ENCODE measurements at regions not wholly inside any gene's neighbourhood (a gene's known extent, or its start where the extent isn't known, plus 50 kb on each side); places are given as distances from the start of the nearest gene placed in this dataset.
"Not testable (repeated sequence)": the region's sequence is repeated elsewhere in the genome, so short reads cannot be mapped to it uniquely, and the experiment has no call there.

DNA sequence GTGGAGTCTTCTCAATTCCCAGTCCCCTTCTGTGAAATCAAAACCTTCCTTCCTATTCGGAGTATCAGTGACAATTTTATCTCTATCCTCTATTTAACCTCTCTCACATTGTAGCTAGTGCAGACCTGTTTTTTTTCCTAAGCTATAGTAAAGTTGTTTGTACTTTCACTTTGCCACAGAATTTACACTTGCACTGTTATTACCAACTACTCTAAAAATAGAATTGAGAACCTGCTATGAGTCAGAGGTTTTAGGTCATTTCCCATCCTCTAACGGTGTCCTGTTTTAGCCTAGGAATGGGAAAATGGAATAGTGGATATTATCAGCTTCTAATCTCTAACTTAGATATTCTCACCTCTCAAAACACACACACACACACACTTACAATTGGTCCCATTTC, 862.7 kb downstream of the NCAM2 start:
- peak; percentile 3 for DNase-seq

DNA sequence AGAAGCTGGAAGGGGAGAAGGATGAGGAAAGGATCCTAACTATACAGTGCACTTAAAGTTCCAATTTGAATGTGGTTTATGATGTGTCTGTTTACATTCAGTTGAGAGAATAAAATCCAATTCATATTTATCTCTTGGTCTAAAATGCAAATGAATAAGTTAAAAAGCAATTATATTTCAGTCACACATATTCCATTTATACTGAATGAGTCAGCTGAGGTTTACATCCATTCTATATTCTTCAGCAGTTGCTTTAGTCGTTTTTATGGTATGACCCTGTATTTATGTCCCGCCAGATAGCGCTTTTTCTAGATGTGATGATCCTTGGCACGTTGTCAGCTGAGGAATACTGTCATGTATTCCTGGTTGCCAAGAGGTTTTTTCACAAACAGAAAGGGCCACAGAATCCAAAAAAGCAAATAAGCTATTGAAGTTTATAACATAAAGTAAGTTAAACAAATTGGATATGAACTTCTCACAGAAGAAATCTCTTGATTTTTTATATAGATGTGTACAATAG, 866.2 kb downstream of the NCAM2 start:
- no peak for DNase-seq

DNA sequence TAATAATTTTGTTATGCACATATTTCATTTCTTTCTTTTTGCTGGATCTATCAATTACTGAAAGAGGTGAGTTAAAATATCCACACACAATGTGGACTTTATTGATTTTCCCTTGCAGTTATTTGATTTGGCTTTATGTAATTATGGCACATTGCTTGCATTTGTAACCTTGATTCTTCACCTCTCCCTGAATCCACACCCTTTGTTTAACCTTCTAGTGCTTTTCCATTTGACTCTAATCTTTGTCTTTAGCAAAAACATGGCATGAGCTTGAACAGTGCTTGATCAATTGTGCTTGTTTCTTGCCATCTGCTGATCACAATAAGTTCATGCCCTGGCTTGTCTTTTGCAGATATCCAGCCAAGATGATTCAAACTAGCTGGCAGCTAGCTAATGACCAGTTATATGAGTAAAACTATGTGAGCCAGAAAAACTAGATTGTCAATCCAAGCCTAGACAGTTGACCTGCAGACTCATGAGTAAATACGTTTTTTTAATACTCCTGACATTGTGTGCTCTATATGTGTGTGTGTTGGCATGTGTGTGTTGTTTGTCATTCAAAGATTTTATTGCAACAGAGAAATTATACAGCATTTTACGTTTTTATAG, 899.2 kb downstream of the NCAM2 start:
- no peak for DNase-seq

DNA sequence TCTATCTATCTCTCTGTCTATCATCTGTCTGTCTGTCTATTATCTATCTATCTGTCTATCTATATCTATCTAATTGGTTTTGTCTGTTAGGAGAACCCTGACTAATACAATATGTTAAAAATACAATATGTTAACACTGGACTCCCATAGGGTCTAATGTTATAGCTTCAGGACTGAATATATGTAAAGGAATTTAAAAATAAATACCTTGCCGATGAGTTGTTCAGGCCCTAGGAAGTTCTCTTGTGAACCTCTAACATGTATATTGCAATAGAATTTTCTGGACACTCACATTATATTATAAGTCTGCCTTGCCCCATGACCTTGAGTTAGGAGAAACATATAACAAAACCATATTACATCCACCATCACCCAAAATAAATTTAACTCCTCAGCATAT, 900.6 kb downstream of the NCAM2 start:
- DNase-seq = no peak

DNA sequence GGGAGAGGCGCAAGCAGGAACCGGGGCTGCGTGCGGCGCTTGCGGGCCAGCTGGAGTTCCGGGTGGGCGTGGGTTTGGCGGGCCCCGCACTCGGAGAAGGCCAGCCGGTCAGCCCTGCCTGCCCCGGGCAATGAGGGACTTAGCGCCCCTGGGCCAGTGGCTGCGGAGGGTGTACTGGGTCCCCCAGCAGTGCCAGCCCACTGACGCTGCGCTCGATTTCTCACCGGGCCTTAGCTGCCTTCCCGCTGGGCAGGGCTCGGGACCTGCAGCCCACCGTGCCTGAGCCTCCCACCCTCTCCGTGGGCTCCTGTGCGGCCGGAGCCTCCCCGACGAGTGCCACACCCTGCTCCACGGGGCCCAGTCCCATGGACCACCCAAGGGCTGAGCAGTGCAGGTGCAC, 904.2 kb downstream of the NCAM2 start:
- DNase-seq = not testable (repeated sequence)

DNA sequence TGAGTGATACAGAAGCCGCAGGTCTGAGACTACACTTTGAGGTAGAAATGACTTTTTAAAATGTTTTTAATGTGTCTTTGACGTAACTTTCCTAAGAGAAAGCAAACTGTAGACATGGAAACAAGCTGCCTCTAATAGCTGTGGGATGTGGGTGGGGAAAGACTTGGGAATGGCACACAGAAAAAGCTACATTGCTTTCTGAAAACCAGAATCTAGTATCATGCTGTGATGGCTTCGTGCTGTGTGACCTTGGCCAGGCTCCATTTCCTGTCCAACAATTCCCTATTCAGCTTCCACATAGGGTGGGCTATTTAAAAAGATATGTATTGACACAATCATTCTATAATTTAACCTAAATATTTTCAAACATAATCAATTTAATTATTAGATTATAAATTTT, 909.1 kb downstream of the NCAM2 start:
- no peak for DNase-seq

DNA sequence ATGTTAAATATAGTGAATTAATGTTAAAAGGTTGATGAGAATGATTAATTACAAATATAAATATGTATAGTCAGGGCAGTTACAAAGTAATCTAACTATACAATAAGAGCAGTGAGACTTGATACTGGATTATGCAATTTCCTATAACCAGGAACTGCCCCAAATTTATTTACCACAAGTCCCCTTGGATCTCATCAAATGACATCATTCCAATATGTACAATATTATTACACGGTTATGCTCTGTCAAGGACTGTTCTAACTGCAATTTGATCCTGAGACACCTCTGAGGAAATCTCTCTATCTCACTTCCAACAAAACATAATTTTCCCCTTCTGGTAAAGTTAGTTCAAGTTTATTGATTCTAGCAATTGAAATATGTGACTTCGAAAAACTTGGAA, 917.6 kb downstream of the NCAM2 start:
- no peak for DNase-seq

DNA sequence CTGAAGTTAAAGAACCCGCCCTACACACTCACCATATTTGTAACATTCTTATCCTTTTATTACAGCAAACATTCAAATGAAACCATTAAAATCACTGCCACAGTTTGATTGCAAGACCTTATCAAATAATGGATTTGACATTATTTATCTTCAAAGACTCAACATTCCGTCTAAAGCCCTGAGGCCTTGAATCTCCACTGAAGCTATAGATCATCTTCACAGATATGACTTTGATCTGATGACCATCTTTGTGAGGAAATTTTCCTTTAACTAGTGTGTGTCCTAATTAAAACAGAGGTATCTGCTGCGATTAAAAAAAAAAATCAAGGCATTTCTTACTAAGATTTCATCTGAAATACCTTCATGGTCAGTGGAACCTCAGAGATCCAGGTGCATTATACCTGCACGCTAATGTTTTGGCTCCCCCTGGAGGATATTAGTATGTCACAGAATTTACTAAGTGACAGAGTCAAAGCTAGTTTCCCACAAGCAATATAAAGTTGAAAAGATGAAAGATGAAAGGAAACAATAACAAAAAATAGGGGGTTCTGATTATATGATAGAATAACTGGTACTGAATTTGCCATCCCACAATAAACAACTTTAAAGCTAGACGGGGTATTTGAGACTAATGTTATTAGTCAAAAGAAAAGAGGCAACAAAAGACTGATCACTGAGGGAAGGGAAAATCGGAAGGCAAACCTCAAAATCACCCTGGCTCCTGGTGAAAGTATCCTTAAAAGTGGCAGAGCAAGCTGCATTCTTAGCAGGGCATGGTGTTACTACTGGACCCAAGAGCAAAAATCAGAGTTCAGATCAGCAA, 923.4 kb downstream of the NCAM2 start:
- no peak for DNase-seq

DNA sequence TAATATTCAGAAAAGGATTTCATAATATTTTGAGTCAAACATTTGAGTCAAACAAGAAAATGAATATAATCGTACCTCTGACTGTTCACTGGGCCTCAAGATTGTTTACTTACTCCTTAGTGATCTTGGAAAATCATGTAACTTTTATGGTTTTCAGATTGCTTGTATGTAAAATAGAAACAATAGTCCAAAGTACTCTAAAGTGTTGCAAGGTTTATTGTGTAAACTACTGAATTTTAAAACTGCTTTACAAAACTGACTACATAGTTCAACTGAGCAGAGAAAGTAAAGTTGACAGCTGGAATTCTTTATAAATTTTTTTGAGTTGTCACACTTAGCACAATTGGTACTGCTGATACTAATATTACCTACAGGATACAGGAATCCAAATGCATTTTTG, 931.0 kb downstream of the NCAM2 start:
- DNase-seq = no peak

DNA sequence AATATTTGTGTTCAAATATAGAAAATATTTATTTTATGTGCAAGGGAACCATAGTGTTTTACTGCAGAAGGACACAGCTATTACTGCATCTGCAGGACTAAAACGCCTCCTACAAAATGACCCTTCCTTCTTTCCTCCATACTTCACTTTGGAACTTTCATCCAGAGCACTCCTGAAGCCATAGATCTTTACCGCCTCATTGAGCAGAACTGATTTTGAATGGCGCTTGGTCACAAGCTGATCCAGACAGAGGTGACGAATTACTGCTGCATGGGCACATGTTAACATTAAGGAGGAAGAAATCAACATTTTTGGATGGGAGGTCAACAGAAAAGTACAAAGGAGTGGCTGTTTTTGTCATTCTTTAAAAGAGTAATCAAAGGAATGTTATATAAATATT, 931.6 kb downstream of the NCAM2 start:
- DNase-seq = no peak

DNA sequence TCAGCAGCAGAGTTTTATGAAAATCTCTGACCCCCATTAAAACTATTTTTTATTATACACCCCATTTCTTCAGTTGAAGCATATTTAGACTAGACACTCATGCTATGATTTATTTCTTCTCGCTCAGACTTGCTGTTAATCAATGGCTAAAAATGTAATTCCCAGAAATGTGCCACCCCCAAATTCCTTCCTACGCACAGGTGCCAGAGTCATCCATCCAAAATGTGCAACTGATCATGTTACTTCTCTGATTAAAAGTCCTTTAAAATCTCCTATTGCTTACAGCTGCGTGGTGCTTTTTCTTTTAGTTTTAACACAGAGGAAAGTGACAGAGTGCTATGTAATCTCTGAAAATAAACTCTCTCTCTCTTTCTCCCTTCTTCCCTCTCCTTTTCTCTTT, 954.4 kb downstream of the NCAM2 start:
- no peak for DNase-seq

DNA sequence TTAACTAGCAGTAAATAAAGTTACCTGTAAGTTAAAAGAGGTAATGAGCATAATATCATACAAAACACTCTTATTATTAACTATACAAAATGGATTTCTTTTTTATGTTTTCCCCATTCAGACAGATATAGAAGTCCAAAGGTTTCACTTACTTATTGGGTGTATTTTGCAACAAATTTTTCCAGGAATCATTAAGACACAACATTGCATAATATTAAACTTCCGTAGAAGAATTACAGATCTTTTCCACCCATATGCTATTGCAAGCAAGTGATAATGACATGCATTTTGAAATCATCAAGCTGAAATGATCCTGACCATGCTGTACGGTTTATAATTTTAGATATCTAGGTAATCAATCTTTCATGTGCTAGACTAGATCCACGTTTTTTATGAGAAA, 957.0 kb downstream of the NCAM2 start:
- DNase-seq = no peak

DNA sequence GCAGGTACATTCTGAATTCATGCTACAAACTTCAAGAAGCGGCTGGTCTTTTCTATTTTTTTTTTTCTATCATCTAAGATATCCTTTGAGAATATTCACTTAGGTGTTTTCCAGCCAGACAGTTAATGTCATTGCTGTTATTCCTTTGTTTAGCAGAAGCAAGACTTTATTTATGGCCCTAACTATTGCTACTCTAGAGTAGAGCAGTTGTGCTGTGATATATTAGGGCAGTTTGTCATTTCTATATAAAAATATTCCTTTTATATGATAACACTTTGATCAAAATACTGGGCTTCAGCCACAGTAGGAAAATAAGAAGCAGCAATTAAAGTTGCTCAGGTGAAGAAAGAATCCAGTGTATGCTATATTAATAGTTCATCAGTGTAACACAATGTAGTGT, 959.3 kb downstream of the NCAM2 start:
- DNase-seq = no peak

DNA sequence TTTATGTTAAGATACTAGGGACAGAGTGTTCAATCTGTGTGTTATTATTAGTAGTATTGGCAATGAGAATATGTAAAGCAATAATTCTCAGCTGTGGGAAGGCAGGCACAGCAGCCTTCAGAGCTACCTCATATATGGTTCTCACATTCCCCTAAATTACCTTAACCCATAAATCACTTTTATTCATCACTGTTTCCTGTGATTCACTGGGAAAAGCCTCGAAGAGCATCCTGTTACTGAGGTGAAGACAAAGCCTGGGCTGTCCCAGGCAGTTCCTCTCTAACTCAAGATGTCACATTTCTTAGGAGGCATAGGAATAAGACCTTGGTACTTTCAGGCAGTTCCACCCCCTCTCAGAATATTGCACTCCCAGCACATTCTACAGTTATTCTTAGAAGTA, 965.7 kb downstream of the NCAM2 start:
- no peak for DNase-seq

DNA sequence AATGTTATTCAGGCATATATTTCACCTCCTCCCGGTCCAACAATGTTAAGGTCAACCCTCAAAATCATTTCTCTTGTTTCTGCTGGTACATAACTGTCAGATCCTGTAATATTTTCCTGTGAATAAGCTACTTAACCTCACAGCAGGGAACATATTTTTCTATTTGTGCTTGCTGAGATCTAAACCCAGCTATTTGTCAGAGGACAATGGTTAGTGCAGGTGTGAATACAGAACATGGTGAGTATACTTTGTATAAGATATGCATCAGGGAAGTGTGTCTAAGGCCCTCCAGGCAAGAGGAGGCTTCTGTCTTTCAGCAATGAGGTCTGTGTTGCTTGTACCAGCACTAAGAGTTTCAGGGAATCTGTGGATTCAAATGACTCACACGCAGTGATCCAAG, 970.6 kb downstream of the NCAM2 start:
- DNase-seq = no peak

DNA sequence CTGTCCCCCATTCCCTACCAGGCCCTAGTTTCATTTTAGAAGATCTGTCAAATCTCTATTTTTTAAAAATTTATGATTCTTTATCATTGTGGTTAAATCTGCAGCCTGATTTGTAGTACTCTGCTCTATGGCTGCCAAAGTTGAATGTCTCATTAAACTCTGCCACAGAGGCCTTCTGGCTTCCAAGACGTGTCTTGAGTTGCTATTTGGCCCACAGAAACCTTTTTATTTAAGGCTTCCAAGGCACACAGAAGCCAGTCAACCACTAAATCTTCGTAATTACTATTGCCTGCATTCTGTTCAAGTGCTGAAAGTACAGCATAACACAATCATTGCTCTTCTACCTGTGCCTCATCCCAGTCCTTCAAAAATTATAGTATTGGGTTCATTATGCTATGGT, 971.0 kb downstream of the NCAM2 start:
- no peak for DNase-seq

DNA sequence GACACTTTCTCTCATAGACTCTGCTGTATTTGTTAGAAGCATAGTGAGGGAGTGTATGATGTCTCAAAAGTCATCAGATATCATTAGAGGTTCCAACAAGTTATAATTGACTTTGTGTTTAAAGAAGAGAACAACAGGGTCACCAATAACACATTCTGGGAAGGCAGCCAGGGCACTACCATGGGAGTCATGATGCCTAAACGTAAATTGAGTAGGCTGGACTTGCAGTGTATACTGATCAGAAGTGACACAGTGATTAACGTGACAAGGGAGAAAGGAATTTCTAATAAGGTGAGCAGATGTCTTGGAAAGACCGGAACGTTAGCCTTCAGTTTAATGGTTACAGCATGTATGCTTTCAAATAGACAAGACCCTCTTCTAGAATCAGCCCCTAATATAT, 973.2 kb downstream of the NCAM2 start:
- no peak for DNase-seq

DNA sequence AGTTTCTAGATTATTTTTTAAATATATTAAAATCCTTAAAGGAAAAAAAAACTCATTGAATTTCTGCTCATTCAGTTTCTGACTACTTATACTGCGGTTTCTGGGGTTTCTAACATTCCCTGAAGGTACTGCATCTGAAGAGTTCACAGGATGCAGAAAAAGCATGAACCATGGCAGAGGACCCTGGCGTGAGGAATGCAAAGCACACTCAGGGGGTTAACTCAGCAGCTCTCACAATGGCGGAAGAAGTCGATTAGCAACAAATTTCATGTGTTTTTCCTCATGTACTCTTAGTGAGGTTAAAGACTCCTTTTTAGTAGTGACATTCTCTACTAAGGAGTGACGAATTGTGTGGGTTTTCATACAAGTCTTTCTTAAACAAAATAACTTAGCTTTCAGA, 975.6 kb downstream of the NCAM2 start:
- DNase-seq = no peak

DNA sequence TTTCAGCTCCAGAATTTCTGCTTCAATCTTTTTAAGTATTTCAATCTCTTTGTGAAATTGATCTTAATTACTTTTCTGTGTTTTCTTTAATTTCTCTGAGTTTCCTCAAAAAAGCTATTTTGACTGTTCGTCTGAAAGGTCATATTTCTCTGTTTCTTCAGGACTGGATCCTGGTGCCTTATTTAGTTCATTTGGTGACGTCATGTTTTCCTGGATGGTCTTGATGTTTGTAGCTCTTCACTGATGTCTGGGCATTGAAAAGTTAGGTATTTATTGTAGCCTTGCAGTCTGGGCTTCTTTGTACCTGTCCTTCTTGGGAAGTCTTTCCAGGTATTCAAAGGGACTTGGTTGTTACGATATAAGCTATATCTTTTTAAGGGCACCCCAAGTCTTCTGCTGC, 998.7 kb downstream of the NCAM2 start:
- DNase-seq = no peak

DNA sequence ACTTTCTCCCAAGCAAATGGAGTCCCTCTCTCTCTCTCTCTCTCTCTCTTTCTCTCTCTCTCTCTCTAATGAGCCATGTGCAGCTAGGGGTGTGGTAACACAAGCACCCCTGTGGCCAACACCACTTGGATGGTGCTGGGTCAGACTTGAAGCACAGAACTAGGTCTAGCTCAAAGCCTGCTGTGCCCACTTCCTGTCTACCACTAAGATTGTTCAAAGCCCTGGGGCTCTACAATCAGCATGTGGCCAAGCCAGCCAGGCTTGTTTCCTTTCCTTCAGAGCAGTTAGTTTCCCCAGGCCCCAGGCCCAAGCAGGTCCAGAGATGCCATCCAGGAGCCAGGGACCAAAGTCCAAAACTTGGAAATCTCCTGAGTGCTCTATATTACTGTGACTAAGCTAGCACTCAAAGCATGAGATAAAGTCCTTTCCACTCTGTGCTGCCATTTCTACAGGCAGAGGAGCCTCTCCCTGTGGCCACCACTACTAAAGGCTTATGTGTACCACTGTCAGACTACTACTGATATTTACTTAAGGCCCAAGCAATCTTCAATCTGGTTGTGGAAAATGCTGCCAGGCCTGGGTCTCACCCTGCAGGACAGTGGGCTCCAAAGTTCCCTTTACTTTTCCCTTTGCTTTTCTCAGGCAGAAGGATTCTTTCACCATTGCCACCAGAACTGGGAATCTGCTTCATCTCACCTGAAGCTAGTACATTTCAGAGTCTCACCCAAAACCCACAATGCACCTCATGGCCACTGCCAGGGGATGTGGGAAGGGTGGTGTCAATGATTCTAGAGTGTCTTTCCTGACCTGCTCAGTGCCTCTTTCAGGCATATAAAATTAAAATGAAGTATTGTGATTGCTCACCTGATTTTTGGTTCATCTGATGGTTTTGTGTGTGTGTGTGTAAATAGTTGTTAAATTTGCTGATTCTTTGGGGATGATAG, 999.5 kb downstream of the NCAM2 start:
- no peak for DNase-seq

DNA sequence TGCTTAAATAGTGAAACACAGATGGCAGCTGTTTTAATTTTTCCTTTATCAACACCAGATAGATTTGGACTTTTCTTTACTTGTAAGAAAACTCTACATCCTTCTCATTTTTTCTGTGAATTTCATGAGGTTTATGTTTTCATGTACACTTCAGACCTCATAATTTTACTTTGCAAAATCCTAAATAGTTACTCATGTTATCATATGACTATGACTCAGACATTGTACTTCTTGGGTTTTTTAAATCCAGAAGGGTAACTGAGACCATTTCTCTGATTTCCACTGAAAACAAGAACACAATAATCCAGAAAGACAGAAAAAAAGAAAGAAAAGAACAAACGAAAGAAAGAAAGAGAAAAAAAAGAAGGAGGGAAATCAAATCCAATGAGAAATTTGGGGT, 1021.6 kb downstream of the NCAM2 start:
- no peak for DNase-seq

DNA sequence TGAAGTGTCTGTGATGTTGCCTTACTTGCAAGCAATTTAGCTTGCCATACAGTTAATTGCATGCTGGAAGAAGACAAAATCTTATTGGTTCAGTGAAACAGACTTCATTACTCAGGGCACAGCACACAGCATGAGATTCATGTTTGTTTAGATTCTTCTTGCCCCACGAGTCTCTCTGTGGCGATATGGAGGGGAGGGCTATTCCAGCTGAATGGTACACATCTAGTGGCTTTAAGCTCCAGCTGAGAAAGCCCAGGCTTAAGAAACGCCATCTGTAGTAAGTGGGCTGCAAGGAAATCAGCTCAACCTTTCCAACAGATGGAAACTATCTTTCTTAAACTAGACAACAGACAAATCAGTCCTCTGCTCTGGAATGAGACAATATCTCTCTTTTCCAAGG, 1022.0 kb downstream of the NCAM2 start:
- DNase-seq = no peak

DNA sequence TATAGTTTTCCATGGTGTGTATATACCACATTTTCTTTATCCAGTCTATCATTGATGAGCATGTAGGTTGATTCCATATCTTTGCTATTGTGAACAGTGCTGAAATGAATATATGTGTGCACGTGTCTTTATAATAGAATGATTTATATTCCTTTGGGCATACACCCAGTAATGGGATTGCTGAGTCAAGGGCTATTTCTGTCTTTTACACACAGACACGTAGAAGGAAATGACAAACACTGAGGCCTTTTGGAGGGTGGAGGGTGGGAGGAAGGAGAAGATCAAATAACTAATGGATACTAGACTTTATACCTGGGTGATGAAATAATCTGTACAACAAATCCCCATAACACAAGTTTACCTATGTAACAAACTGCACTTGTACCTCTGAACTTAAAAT, 1025.7 kb downstream of the NCAM2 start:
- not testable (repeated sequence) for DNase-seq

DNA sequence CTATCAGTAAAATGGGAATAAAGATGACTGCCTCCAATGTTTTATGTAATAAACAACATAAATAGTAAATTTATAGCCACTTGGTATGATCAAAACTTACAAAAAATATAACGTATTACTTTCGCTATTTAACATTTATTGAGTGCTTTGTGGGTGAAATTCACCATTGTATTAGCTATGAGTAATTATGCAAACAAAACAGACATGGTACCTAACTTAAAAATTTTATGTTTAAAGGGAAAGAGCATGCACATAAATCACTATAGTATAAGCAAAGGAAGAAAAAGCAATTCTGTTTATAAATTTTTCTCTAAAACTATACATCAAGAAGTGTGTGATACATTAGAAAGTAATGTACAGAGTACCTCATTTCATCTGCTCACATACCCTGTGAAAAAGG, 1046.2 kb downstream of the NCAM2 start:
- no peak for DNase-seq

All from KG1 (cell line).